Sigmoid colon (tissue), 4 donors: ENCODE measurements at regions not wholly inside any gene's neighbourhood (a gene's known extent, or its start where the extent isn't known, plus 50 kb on each side); places are given as distances from the start of the nearest gene placed in this dataset.

Experiments
- EP300 ChIP-seq, 4 donors: sonication (generic); formaldehyde crosslinking; IDR thresholded peaks; one replicate each; pipeline ENCODE4 v1.6.1; 2017; ENCODE audit warnings: antibody characterized with exemption in 4 of 4
- POLR2A ChIP-seq, 2 donors: fragments of 450-650 bp; IDR thresholded peaks; one replicate each; pipeline ENCODE4 v1.6.1; 2016; ENCODE audit warnings: antibody characterized with exemption in 2 of 2, mild to moderate bottlenecking in 2 of 2, moderate library complexity in 2 of 2
- POLR2AphosphoS5 ChIP-seq, 4 donors: sonication (generic); formaldehyde crosslinking; IDR thresholded peaks; one replicate each; pipeline ENCODE4 v1.6.1; 2017; ENCODE audit warnings: antibody characterized with exemption in 4 of 4
- TF ChIP-seq, protein P1 (sequence below), 4 experiments: fragments of 450-650 bp in 3 of 4; fragments of 200-600 bp in 1 of 4; IDR thresholded peaks; one replicate each; pipeline ENCODE4 v1.5.1; 2016 to 2019; ENCODE audit warnings: antibody characterized with exemption in 4 of 4, mild to moderate bottlenecking in 3 of 4, moderate library complexity in 2 of 4

- TF ChIP-seq, protein P1, sequence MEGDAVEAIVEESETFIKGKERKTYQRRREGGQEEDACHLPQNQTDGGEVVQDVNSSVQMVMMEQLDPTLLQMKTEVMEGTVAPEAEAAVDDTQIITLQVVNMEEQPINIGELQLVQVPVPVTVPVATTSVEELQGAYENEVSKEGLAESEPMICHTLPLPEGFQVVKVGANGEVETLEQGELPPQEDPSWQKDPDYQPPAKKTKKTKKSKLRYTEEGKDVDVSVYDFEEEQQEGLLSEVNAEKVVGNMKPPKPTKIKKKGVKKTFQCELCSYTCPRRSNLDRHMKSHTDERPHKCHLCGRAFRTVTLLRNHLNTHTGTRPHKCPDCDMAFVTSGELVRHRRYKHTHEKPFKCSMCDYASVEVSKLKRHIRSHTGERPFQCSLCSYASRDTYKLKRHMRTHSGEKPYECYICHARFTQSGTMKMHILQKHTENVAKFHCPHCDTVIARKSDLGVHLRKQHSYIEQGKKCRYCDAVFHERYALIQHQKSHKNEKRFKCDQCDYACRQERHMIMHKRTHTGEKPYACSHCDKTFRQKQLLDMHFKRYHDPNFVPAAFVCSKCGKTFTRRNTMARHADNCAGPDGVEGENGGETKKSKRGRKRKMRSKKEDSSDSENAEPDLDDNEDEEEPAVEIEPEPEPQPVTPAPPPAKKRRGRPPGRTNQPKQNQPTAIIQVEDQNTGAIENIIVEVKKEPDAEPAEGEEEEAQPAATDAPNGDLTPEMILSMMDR (IDR thresholded peaks at IDR 0.05), result no peak
- TF ChIP-seq POLR2AphosphoS5 (IDR thresholded peaks at IDR 0.05) (no peak), POLR2A (IDR thresholded peaks at IDR 0.05) (no peak), EP300 (IDR thresholded peaks at IDR 0.05) (no peak)
Measured at GRCh38 chr18:34576622-34577021, 133.5 kb upstream of the DTNA start.
